Mesendoderm (in vitro differentiated cells): ENCODE measurements at regions not wholly inside any gene's neighbourhood (a gene's known extent, or its start where the extent isn't known, plus 50 kb on each side); places are given as distances from the start of the nearest gene placed in this dataset.

ENCODE experiments used
- DNase-seq: peaks from one replicate; pipeline ENCODE4 v3.0.0; 2013
- H2AK5ac ChIP-seq: 2 replicates; pipeline ENCODE4 v1.6.1; 2013; ENCODE audit warnings: low read length, inconsistent platforms
- H2BK120ac ChIP-seq: 2 replicates; pipeline ENCODE4 v1.6.1; 2013; ENCODE audit warnings: low read depth, mild to moderate bottlenecking, low read length, moderate library complexity, mixed read lengths
- H2BK15ac ChIP-seq: replicated peaks from 2 replicates; pipeline ENCODE4 v1.6.1; 2013; ENCODE audit warnings: low read depth, mild to moderate bottlenecking, moderate library complexity
- H2BK5ac ChIP-seq: 2 replicates; pipeline ENCODE4 v1.6.1; 2013; ENCODE audit warnings: low read length, inconsistent platforms
- H3K18ac ChIP-seq: 2 replicates; pipeline ENCODE4 v1.6.1; 2013; ENCODE audit warnings: mild to moderate bottlenecking, low read length, mixed read lengths
- H3K23ac ChIP-seq: one replicate; pipeline ENCODE4 v1.6.1; 2013; ENCODE audit warnings: low read length
- H3K27ac ChIP-seq: 2 replicates; pipeline ENCODE4 v1.5.1; 2013; ENCODE audit warnings: low read depth, mild to moderate bottlenecking, inconsistent platforms, low read length, moderate library complexity
- H3K27me3 ChIP-seq: 2 replicates; pipeline ENCODE4 v1.6.1; 2013; ENCODE audit warnings: low read length, control low read depth, mild to moderate bottlenecking, inconsistent platforms; ENCODE audit not compliant: insufficient read depth, poor library complexity
- H3K36me3 ChIP-seq: 2 replicates; pipeline ENCODE4 v1.6.1; 2013; ENCODE audit warnings: low read length, inconsistent platforms; ENCODE audit not compliant: control insufficient read depth, insufficient read depth
- H3K4ac ChIP-seq: one replicate; pipeline ENCODE4 v1.6.1; 2013; ENCODE audit warnings: low read depth, mild to moderate bottlenecking, low read length, moderate library complexity
- H3K4me1 ChIP-seq: 2 replicates; pipeline ENCODE4 v1.6.1; 2013; ENCODE audit warnings: low read depth, low read length, inconsistent platforms; ENCODE audit not compliant: control insufficient read depth
- H3K4me2 ChIP-seq: 2 replicates; pipeline ENCODE4 v1.6.1; 2013; ENCODE audit warnings: low read length
- H3K4me3 ChIP-seq: 2 replicates; pipeline ENCODE4 v1.5.1; 2013; ENCODE audit warnings: mild to moderate bottlenecking, low read length
- H3K56ac ChIP-seq: one replicate; pipeline ENCODE4 v1.6.1; 2013; ENCODE audit warnings: low read length
- H3K79me1 ChIP-seq: 2 replicates; pipeline ENCODE4 v1.6.1; 2013; ENCODE audit warnings: low read length, inconsistent platforms
- H3K79me2 ChIP-seq: 2 replicates; pipeline ENCODE4 v1.6.1; 2013; ENCODE audit warnings: mild to moderate bottlenecking, low read length; ENCODE audit not compliant: control insufficient read depth, insufficient read depth
- H3K9ac ChIP-seq: 2 replicates; pipeline ENCODE4 v1.6.1; 2013; ENCODE audit warnings: low read length, inconsistent platforms
- H4K5ac ChIP-seq: one replicate; pipeline ENCODE4 v1.6.1; 2013; ENCODE audit warnings: low read length
- H4K8ac ChIP-seq: one replicate; pipeline ENCODE4 v1.6.1; 2013; ENCODE audit warnings: low read depth, mild to moderate bottlenecking, control low read depth, low read length, moderate library complexity
- WGBS: extraction: QIAGEN DNeasy Blood & Tissue Kit; methylation state at CpG from one replicate; pipeline ENCODE4 v1.1.7; 2013; ENCODE audit warnings: low lambda C conversion rate, missing lambda C conversion rate; ENCODE audit not compliant: insufficient coverage; ENCODE audit errors: extremely low coverage; 5-methylcytosine and 5-hydroxymethylcytosine counted together

GRCh38 chr1:5601516-5601915, 390.7 kb downstream of the NPHP4 start:
- Histone ChIP-seq H2AK5ac (peak overlapping the region; percentile 76), H3K23ac (peak overlapping the region; percentile 48), H3K27ac (no peak overlapping the region), H3K9ac (no peak overlapping the region), H3K79me1 (no peaks in the 10 kb centered on the region), H3K4me1 (peaks cover 3% of the 10 kb centered on the region), H2BK120ac (no peak overlapping the region), H4K8ac (no peak overlapping the region), H3K27me3 (no peaks in the 10 kb centered on the region), H3K4me3 (no peak overlapping the region), H3K18ac (no peak overlapping the region), H2BK15ac (no peak overlapping the region), H3K79me2 (no peaks in the 10 kb centered on the region), H2BK5ac (peak overlapping the region; percentile 31), H4K5ac (no peak overlapping the region), H3K4me2 (no peak overlapping the region), H3K56ac (peak overlapping the region; percentile 70), H3K4ac (no peak overlapping the region), H3K36me3 (no peaks in the 10 kb centered on the region)
- DNase-seq = no peak
- no CpG with 5 or more reads among the region's 21 CpGs for WGBS

DNA sequence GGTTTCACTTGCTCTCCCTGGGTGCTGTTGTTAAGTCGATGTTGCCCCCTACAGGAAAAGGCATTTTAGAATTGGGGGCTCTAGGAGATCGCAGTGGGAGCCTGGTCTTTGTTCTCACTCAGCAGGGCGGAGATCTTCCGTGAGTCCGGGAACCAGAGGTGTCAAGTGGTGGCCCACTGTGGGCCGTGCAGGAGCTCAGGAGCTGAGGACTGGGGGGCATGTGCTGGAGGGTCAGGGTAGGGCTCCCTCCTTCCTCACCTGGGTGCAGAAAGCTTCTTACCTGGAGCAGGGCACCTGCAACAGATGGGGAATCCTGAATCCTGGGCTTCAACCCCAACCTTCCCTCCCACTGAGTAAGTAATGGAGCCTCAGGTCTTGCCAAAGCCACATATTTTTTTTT, 392.7 kb downstream of the NPHP4 start:
- Histone ChIP-seq H2AK5ac (no peak overlapping the region), H3K56ac (no peak overlapping the region), H3K79me2 (no peaks in the 10 kb centered on the region), H3K79me1 (no peaks in the 10 kb centered on the region), H3K4me1 (peaks cover 3% of the 10 kb centered on the region), H3K4me3 (no peak overlapping the region), H3K27ac (no peak overlapping the region), H2BK120ac (no peak overlapping the region), H3K4me2 (no peak overlapping the region), H3K18ac (no peak overlapping the region), H4K5ac (no peak overlapping the region), H3K4ac (no peak overlapping the region), H4K8ac (no peak overlapping the region), H3K9ac (no peak overlapping the region), H3K27me3 (no peaks in the 10 kb centered on the region), H3K36me3 (no peaks in the 10 kb centered on the region), H3K23ac (no peak overlapping the region), H2BK15ac (no peak overlapping the region), H2BK5ac (no peak overlapping the region)
- no peak for DNase-seq
- no CpG with 5 or more reads among the region's 6 CpGs for WGBS

- Histone ChIP-seq H2BK15ac (no peak overlapping the region), H3K4me1 (peaks cover 3% of the 10 kb centered on the region), H3K79me2 (no peaks in the 10 kb centered on the region), H3K23ac (no peak overlapping the region), H3K9ac (no peak overlapping the region), H4K5ac (no peak overlapping the region), H3K79me1 (no peaks in the 10 kb centered on the region), H3K56ac (no peak overlapping the region), H3K4ac (no peak overlapping the region), H2BK5ac (no peak overlapping the region), H3K27ac (no peak overlapping the region), H2BK120ac (no peak overlapping the region), H3K36me3 (no peaks in the 10 kb centered on the region), H3K4me3 (no peak overlapping the region), H3K18ac (no peak overlapping the region), H3K27me3 (no peaks in the 10 kb centered on the region), H3K4me2 (no peak overlapping the region), H2AK5ac (no peak overlapping the region), H4K8ac (no peak overlapping the region)
- WGBS = no CpG with 5 or more reads among the region's 10 CpGs
- no peak for DNase-seq
These were observed 393.3 kb downstream of the NPHP4 start for GRCh38 chr1:5598824-5599395.

GRCh38 chr1:5597991-5598823, 394.0 kb downstream of the NPHP4 start:
- H3K27ac ChIP-seq = no peak overlapping the region
- H3K56ac ChIP-seq = no peak overlapping the region
- no peaks in the 10 kb centered on the region for H3K27me3 ChIP-seq
- no peak overlapping the region for H2AK5ac ChIP-seq
- H3K36me3 ChIP-seq = no peaks in the 10 kb centered on the region
- H4K8ac ChIP-seq = no peak overlapping the region
- no peaks in the 10 kb centered on the region for H3K79me2 ChIP-seq
- H3K4me3 ChIP-seq = no peak overlapping the region
- H3K4me2 ChIP-seq = no peak overlapping the region
- H4K5ac ChIP-seq = no peak overlapping the region
- no peak overlapping the region for H2BK5ac ChIP-seq
- no peak overlapping the region for H3K23ac ChIP-seq
- H2BK15ac ChIP-seq = no peak overlapping the region
- no peak overlapping the region for H3K9ac ChIP-seq
- peaks cover 3% of the 10 kb centered on the region for H3K4me1 ChIP-seq
- WGBS = no CpG with 5 or more reads among the region's 10 CpGs
- no peaks in the 10 kb centered on the region for H3K79me1 ChIP-seq
- no peak overlapping the region for H3K18ac ChIP-seq
- DNase-seq = peak; percentile 18
- H3K4ac ChIP-seq = no peak overlapping the region
- H2BK120ac ChIP-seq = no peak overlapping the region

DNA sequence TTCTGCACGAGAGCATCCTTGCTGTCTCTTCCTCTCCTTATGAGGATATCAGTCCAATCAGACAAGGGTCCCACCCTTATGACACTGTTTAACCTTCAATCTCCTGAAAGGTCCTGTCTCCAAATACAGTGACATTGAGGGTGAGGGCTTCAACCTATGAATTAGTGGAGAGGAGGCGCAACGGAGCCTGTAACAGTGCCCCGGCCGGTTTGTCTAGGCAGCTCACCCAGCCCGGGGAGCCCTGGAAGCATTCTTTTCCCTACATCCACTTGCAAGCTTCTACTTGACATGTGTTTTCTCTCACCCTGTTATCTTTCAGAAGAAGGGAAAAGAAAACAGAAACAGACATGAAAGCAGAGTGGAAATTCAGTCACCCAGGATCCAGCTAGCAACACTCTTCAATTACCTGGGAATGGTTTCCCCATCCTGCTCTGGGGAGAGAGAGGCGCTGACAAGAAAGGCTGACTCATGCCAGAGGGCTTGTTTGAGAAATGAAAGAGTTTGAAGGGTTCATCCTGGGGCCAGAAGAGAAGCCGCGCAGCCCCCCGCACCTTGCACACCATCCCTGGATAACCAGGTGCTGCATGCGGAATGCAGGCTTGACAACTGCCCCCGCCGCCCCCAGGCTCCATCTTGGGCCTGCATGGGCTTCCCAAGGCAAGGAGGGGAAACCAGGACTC, 394.9 kb downstream of the NPHP4 start:
- peaks cover 3% of the 10 kb centered on the region for H3K4me1 ChIP-seq
- no peaks in the 10 kb centered on the region for H3K79me1 ChIP-seq
- no peak overlapping the region for H3K4me2 ChIP-seq
- H3K56ac ChIP-seq = no peak overlapping the region
- H2BK15ac ChIP-seq = no peak overlapping the region
- no peak overlapping the region for H2AK5ac ChIP-seq
- no peak overlapping the region for H4K8ac ChIP-seq
- H3K18ac ChIP-seq = no peak overlapping the region
- H3K4ac ChIP-seq = no peak overlapping the region
- H2BK120ac ChIP-seq = no peak overlapping the region
- DNase-seq = no peak
- no peak overlapping the region for H3K4me3 ChIP-seq
- H4K5ac ChIP-seq = no peak overlapping the region
- H3K79me2 ChIP-seq = no peaks in the 10 kb centered on the region
- H3K36me3 ChIP-seq = no peaks in the 10 kb centered on the region
- H3K27ac ChIP-seq = no peak overlapping the region
- no CpG with 5 or more reads among the region's 13 CpGs for WGBS
- no peak overlapping the region for H3K9ac ChIP-seq
- H3K27me3 ChIP-seq = no peaks in the 10 kb centered on the region
- H2BK5ac ChIP-seq = no peak overlapping the region
- H3K23ac ChIP-seq = no peak overlapping the region
